GM23338 (cell line): ENCODE measurements at regions not wholly inside any gene's neighbourhood (a gene's known extent, or its start where the extent isn't known, plus 50 kb on each side); places are given as distances from the start of the nearest gene placed in this dataset.

Experiments used
- ATAC-seq: fragments of 200-7000 bp; cut with Tn5 transposase; 3 replicates; pipeline ENCODE4 v1.9.1; 2020
- DNase-seq: peaks from one replicate; pipeline ENCODE4 v3.0.0-alpha.2; 2015; ENCODE audit warnings: low spot score
- H2AFZ ChIP-seq: fragments of 200-600 bp; sonication (generic); 2 replicates; pipeline ENCODE4 v1.8.0; 2016; ENCODE audit warnings: antibody characterized with exemption, mild to moderate bottlenecking, moderate library complexity
- H3F3A ChIP-seq: fragments of 200-600 bp; sonication (generic); replicated peaks from 2 replicates; pipeline ENCODE4 v1.8.0; 2017; ENCODE audit warnings: antibody characterized with exemption, mixed run types, low read depth
- H3K27ac ChIP-seq: fragments of 200-600 bp; sonication (generic); 2 replicates; pipeline ENCODE4 v1.6.1; 2016; ENCODE audit warnings: low read depth
- H3K27me3 ChIP-seq: fragments of 200-600 bp; sonication (generic); 2 replicates; pipeline ENCODE4 v1.8.0; 2016; ENCODE audit warnings: mild to moderate bottlenecking, mixed run types, moderate library complexity; ENCODE audit not compliant: insufficient read depth
- H3K36me3 ChIP-seq: fragments of 200-600 bp; sonication (generic); 2 replicates; pipeline ENCODE4 v1.8.0; 2016; ENCODE audit warnings: mild to moderate bottlenecking; ENCODE audit not compliant: insufficient read depth
- H3K4me1 ChIP-seq: fragments of 200-600 bp; sonication (generic); 2 replicates; pipeline ENCODE4 v1.8.0; 2016; ENCODE audit warnings: mild to moderate bottlenecking, moderate library complexity; ENCODE audit not compliant: insufficient read depth
- H3K4me2 ChIP-seq: fragments of 200-600 bp; sonication (generic); 2 replicates; pipeline ENCODE4 v1.7.1; 2017; ENCODE audit warnings: mixed run types
- H3K4me3 ChIP-seq: fragments of 200-600 bp; sonication (generic); 2 replicates; pipeline ENCODE4 v1.6.1; 2016; ENCODE audit warnings: mixed run types
- H3K79me2 ChIP-seq: fragments of 200-600 bp; sonication (generic); replicated peaks from 2 replicates; pipeline ENCODE4 v1.8.0; 2017; ENCODE audit warnings: mild to moderate bottlenecking; ENCODE audit not compliant: insufficient read depth
- H3K9me2 ChIP-seq: fragments of 200-600 bp; sonication (generic); 2 replicates; pipeline ENCODE4 v1.8.0; 2017; ENCODE audit not compliant: insufficient read depth
- H4K20me1 ChIP-seq: fragments of 200-600 bp; sonication (generic); replicated peaks from 2 replicates; pipeline ENCODE4 v1.8.0; 2017; ENCODE audit warnings: mild to moderate bottlenecking; ENCODE audit not compliant: insufficient read depth
- H3K27ac Mint-ChIP-seq: 2 replicates; pipeline ENCODE4 v1.8.0; 2020; ENCODE audit warnings: inconsistent platforms, mild to moderate bottlenecking, moderate library complexity, mixed read lengths
- H3K27me3 Mint-ChIP-seq: 3 replicates; pipeline ENCODE4 v1.8.0; 2022; ENCODE audit warnings: low read depth, mild to moderate bottlenecking, moderate library complexity, mixed read lengths, inconsistent platforms; ENCODE audit not compliant: insufficient read depth, poor library complexity
- H3K36me3 Mint-ChIP-seq: 3 replicates; pipeline ENCODE4 v1.8.0; 2021; ENCODE audit warnings: low read depth, mild to moderate bottlenecking, inconsistent platforms, moderate library complexity, mixed read lengths
- H3K4me1 Mint-ChIP-seq: 3 replicates; pipeline ENCODE4 v1.8.0; 2020; ENCODE audit warnings: mild to moderate bottlenecking, inconsistent platforms, mixed read lengths
- H3K4me3 Mint-ChIP-seq: 3 replicates; pipeline ENCODE4 v1.8.0; 2021; ENCODE audit warnings: moderate library complexity, mild to moderate bottlenecking, inconsistent platforms, mixed read lengths
- H3K9me3 Mint-ChIP-seq: 3 replicates; pipeline ENCODE4 v1.8.0; 2020; ENCODE audit warnings: moderate library complexity, mild to moderate bottlenecking, inconsistent platforms, mixed read lengths
- EZH2phosphoT487 ChIP-seq: fragments of 200-600 bp; sonication (generic); IDR thresholded peaks from one replicate; pipeline ENCODE4 v1.8.1; 2018; ENCODE audit warnings: antibody characterized with exemption; ENCODE audit not compliant: unreplicated experiment
- NANOG ChIP-seq: IDR thresholded peaks from 2 replicates; pipeline ENCODE4 v1.6.1; 2016; ENCODE audit warnings: antibody characterized with exemption, borderline replicate concordance
- POLR2AphosphoS5 ChIP-seq: IDR thresholded peaks from 2 replicates; pipeline ENCODE4 v1.6.1; 2016; ENCODE audit warnings: antibody characterized with exemption, low read depth
- ZNF114 ChIP-seq: fragments of 250-450 bp; sonication (Bioruptor Pico); IDR thresholded peaks from 2 replicates; pipeline ENCODE4 v1.5.0; 2020; ENCODE audit warnings: mild to moderate bottlenecking, moderate library complexity
- TF ChIP-seq, protein P1 (sequence below), 2 experiments: fragments of 200-600 bp in 1 of 2; sonication (generic) in 1 of 2; conservative IDR thresholded peaks; 2 replicates each; pipeline versions ENCODE4 v1.5.1 to v1.6.1; 2016 to 2017; ENCODE audit warnings: antibody characterized with exemption in 2 of 2, low read depth in 2 of 2, mild to moderate bottlenecking in 2 of 2, moderate library complexity in 1 of 2

DNA sequence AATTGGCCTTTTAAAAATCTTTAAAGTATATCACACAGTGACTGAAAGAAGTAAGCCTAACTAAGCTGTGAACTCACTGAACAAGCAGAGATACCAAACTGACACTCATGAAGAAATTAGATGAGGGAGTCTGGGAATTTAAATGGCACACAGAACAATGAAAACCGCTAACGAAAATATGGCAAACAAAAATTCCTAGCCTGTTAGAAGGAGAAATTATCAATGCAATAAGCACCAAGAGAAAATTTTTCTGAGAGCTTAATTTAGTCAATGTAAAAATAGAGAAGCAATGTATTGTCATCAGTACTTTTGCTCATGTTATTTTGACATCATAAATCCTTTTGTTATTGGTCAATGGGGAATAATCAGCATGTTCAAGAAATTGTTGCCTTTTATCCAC, 291.1 kb upstream of the PDZRN3 start:
- Mint-ChIP-seq H3K4me1 (peaks cover 2% of the 10 kb centered on the region; the same call in 1 of the 3 replicates), H3K36me3 (no peaks in the 10 kb centered on the region; the same call in 2 of the 3 replicates), H3K4me3 (no peak overlapping the region), H3K27me3 (no peaks in the 10 kb centered on the region), H3K9me3 (no peaks in the 10 kb centered on the region), H3K27ac (no peak overlapping the region)
- H3K27me3 ChIP-seq, result no peaks in the 10 kb centered on the region
- H2AFZ ChIP-seq, result no peak overlapping the region
- no peak for DNase-seq
- TF ChIP-seq EZH2phosphoT487, result no peak
- TF ChIP-seq NANOG, result no peak
- TF ChIP-seq, protein P1, sequence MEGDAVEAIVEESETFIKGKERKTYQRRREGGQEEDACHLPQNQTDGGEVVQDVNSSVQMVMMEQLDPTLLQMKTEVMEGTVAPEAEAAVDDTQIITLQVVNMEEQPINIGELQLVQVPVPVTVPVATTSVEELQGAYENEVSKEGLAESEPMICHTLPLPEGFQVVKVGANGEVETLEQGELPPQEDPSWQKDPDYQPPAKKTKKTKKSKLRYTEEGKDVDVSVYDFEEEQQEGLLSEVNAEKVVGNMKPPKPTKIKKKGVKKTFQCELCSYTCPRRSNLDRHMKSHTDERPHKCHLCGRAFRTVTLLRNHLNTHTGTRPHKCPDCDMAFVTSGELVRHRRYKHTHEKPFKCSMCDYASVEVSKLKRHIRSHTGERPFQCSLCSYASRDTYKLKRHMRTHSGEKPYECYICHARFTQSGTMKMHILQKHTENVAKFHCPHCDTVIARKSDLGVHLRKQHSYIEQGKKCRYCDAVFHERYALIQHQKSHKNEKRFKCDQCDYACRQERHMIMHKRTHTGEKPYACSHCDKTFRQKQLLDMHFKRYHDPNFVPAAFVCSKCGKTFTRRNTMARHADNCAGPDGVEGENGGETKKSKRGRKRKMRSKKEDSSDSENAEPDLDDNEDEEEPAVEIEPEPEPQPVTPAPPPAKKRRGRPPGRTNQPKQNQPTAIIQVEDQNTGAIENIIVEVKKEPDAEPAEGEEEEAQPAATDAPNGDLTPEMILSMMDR (conservative IDR thresholded peaks at IDR 0.05; ENCODE audit: low read depth in 2 of 2), result no peak
- TF ChIP-seq POLR2AphosphoS5, result no peak
- no peaks in the 10 kb centered on the region for H3K4me1 ChIP-seq
- ATAC-seq, result no peak
- H3K27ac ChIP-seq, result no peak overlapping the region
- H3K9me2 ChIP-seq, result no peaks in the 10 kb centered on the region
- H3F3A ChIP-seq, result no peaks in the 10 kb centered on the region
- H4K20me1 ChIP-seq, result no peaks in the 10 kb centered on the region
- no peak overlapping the region for H3K4me3 ChIP-seq
- H3K4me2 ChIP-seq, result no peak overlapping the region
- no peaks in the 10 kb centered on the region for H3K36me3 ChIP-seq
- H3K79me2 ChIP-seq, result no peaks in the 10 kb centered on the region

DNA sequence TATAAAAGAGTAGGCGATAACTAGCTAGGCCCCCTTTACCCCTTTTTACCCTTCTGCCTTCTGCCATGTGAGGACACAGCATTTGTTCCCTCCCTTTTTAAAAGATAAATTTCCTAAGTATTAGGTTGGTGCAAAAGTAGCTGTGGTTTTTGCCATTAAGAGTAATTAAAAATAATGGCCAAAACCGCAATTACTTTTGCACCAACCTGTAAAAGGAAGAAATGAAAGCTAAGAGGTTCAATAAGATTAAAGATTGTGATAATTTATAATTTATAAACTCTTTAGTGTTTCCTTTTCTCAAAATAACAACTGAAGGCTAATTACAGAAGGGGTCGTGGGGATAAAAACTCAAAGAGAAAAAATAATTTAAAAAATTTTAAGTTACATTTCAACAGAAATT, 283.5 kb upstream of the PDZRN3 start:
- ATAC-seq, result no peak
- Histone ChIP-seq H3K4me2 (no peak overlapping the region), H3F3A (no peaks in the 10 kb centered on the region), H3K79me2 (no peaks in the 10 kb centered on the region), H3K4me3 (no peak overlapping the region), H3K9me2 (0 out of 2 replicates have a peak, but pooled peaks cover 13% of the 10 kb centered on the region), H3K36me3 (no peaks in the 10 kb centered on the region), H3K27me3 (no peaks in the 10 kb centered on the region), H2AFZ (no peak overlapping the region), H3K27ac (no peak overlapping the region), H4K20me1 (no peaks in the 10 kb centered on the region), H3K4me1 (no peaks in the 10 kb centered on the region)
- Mint-ChIP-seq H3K4me3 (no peak overlapping the region), H3K36me3 (no peaks in the 10 kb centered on the region), H3K27ac (no peak overlapping the region), H3K9me3 (no peaks in the 10 kb centered on the region), H3K4me1 (no peaks in the 10 kb centered on the region), H3K27me3 (peaks cover 2% of the 10 kb centered on the region)
- no peak for TF ChIP-seq ZNF114 (CRISPR knock-in tag)
- no peak for DNase-seq

DNA sequence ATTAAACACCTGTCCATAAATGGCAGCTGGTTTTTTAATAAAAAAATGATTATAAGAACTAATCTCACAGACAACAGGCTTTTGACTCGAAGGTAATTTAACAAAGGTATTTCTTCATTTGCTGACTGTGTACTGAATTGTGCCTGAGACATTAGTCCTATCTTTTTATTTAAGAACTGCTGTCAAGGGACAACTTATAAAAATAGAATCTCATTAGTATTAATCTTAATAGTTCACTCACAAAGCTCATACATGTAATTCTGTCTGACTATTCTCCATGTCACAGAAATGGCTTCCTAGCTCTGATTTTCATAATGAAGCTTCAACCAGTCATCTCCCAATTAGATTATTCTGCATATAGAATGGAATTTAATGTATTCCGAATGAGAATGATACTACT, 276.9 kb upstream of the PDZRN3 start:
- Mint-ChIP-seq H3K36me3 (no peaks in the 10 kb centered on the region), H3K9me3 (no peaks in the 10 kb centered on the region), H3K4me1 (no peaks in the 10 kb centered on the region), H3K4me3 (no peak overlapping the region), H3K27ac (no peak overlapping the region), H3K27me3 (no peaks in the 10 kb centered on the region)
- Histone ChIP-seq H4K20me1 (no peaks in the 10 kb centered on the region), H2AFZ (no peak overlapping the region), H3K79me2 (no peaks in the 10 kb centered on the region), H3K4me2 (no peak overlapping the region), H3K9me2 (no peaks in the 10 kb centered on the region), H3K4me1 (no peaks in the 10 kb centered on the region), H3K27me3 (no peaks in the 10 kb centered on the region), H3K4me3 (no peak overlapping the region), H3F3A (no peaks in the 10 kb centered on the region), H3K36me3 (no peaks in the 10 kb centered on the region), H3K27ac (no peak overlapping the region)
- no peak for TF ChIP-seq POLR2AphosphoS5
- TF ChIP-seq ZNF114 (CRISPR knock-in tag), result no peak
- TF ChIP-seq EZH2phosphoT487, result no peak
- ATAC-seq (no peak), DNase-seq (no peak)
